NCI-H1436 treated with DMSO at 0.1 percent for 48 hours (cell line): ENCODE measurements at regions not wholly inside any gene's neighbourhood (a gene's known extent, or its start where the extent isn't known, plus 50 kb on each side); places are given as distances from the start of the nearest gene placed in this dataset.
"Not testable (repeated sequence)": the region's sequence is repeated elsewhere in the genome, so short reads cannot be mapped to it uniquely, and the experiment has no call there.

Source experiments
- DNase-seq: peaks from one replicate; lab custom pipeline; 2025; lab: John Stamatoyannopoulos, UW

- no peak for DNase-seq
Measured at GRCh38 chr6:27674882-27675281, 202.0 kb upstream of the ZNF184 start.

GRCh38 chr6:27672113-27672799 lies 199.4 kb upstream of the ZNF184 start:
- DNase-seq = no peak

GRCh38 chr6:27669624-27670301 lies 196.9 kb upstream of the ZNF184 start:
- no peak for DNase-seq

GRCh38 chr6:27669295-27669623 lies 196.4 kb upstream of the ZNF184 start:
- DNase-seq = no peak

- DNase-seq = no peak
Measured at GRCh38 chr6:27668442-27669294, 195.8 kb upstream of the ZNF184 start.

GRCh38 chr6:27667657-27668441 lies 194.9 kb upstream of the ZNF184 start:
- no peak for DNase-seq

GRCh38 chr6:27667016-27667656 lies 194.2 kb upstream of the ZNF184 start:
- DNase-seq = no peak

GRCh38 chr6:27662769-27663168 lies 189.9 kb upstream of the ZNF184 start:
- DNase-seq = no peak

- not testable (repeated sequence) for DNase-seq
Measured at GRCh38 chr6:27662212-27662611, 189.3 kb upstream of the ZNF184 start.

- DNase-seq = not testable (repeated sequence)
Measured at GRCh38 chr6:27653143-27653825, 180.4 kb upstream of the ZNF184 start.

GRCh38 chr6:27651371-27651732 lies 178.4 kb upstream of the ZNF184 start:
- no peak for DNase-seq

GRCh38 chr6:27650620-27651370 lies 177.9 kb upstream of the ZNF184 start:
- no peak for DNase-seq

- DNase-seq = no peak
Measured at GRCh38 chr6:27644528-27644927, 171.6 kb upstream of the ZNF184 start.

- DNase-seq = no peak
Measured at GRCh38 chr6:27642744-27643456, 170.0 kb upstream of the ZNF184 start.

GRCh38 chr6:27635886-27636285 lies 163.0 kb upstream of the ZNF184 start:
- not testable (repeated sequence) for DNase-seq

GRCh38 chr6:27633221-27633688 lies 160.3 kb upstream of the ZNF184 start:
- not testable (repeated sequence) for DNase-seq

- DNase-seq = no peak
Measured at GRCh38 chr6:27631609-27631916, 158.7 kb upstream of the ZNF184 start.

GRCh38 chr6:27630727-27631608 lies 158.1 kb upstream of the ZNF184 start:
- no peak for DNase-seq
